ENCODE measurements at regions not wholly inside any gene's neighbourhood (a gene's known extent, or its start where the extent isn't known, plus 50 kb on each side); places are given as distances from the start of the nearest gene placed in this dataset.
"Not testable (repeated sequence)": the region's sequence is repeated elsewhere in the genome, so short reads cannot be mapped to it uniquely, and the experiment has no call there.

- H3K36me3 Mint-ChIP-seq (ENCODE audit: low read depth), result no peaks in the 10 kb centered on the region
- ATAC-seq (no peak), DNase-seq (no peak)
- H3K27me3 Mint-ChIP-seq, result no peaks in the 10 kb centered on the region
- H3K4me3 Mint-ChIP-seq, result no peak overlapping the region
- H3K27ac Mint-ChIP-seq, result no peak overlapping the region
- no peaks in the 10 kb centered on the region for H3K9me3 ChIP-seq (ENCODE audit: control insufficient read depth, low read length, poor library complexity, severe bottlenecking)
- H3K4me1 Mint-ChIP-seq, result no peaks in the 10 kb centered on the region
Observed at GRCh38 chr13:88450515-88450914, 779.3 kb downstream of the SLITRK5 start.

DNA sequence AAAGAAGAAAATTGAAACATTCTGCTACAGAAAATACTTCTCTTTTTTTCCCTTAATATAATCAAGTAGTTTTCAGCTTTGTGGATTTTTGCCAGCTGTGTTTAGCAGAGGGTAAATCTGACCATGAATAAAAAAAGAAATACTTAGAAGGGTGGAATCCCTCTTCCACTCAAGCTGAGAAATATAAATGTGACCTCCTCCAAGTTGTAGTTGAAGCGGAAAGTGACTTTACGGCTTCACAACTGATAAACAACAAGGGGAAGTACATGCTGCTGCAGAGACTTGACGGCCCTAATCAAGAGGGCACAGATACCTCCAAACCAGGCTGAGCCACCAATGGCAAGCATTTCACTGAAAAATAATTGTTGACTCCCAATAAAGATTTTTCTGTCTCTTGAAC is 785.0 kb downstream of the SLITRK5 start:
- no peaks in the 10 kb centered on the region for H3K36me3 Mint-ChIP-seq (ENCODE audit: low read depth)
- H3K4me3 Mint-ChIP-seq, result no peak overlapping the region
- no peaks in the 10 kb centered on the region for H3K4me1 Mint-ChIP-seq
- ATAC-seq, result no peak
- no peak overlapping the region for H3K27ac Mint-ChIP-seq
- H3K27me3 Mint-ChIP-seq, result no peaks in the 10 kb centered on the region
- no peaks in the 10 kb centered on the region for H3K9me3 ChIP-seq (ENCODE audit: control insufficient read depth, low read length, poor library complexity, severe bottlenecking)
- no peak for DNase-seq

- ATAC-seq, result no peak
- no peak overlapping the region for H3K27ac Mint-ChIP-seq
- no peaks in the 10 kb centered on the region for H3K9me3 ChIP-seq (ENCODE audit: control insufficient read depth, low read length, poor library complexity, severe bottlenecking)
- H3K36me3 Mint-ChIP-seq (ENCODE audit: low read depth), result no peaks in the 10 kb centered on the region
- H3K4me1 Mint-ChIP-seq, result no peaks in the 10 kb centered on the region
- H3K27me3 Mint-ChIP-seq, result no peaks in the 10 kb centered on the region
- no peak overlapping the region for H3K4me3 Mint-ChIP-seq
- DNase-seq, result no peak
Observed at GRCh38 chr13:88459331-88459730, 788.2 kb downstream of the SLITRK5 start.

- no peak overlapping the region for H3K27ac Mint-ChIP-seq
- H3K27me3 Mint-ChIP-seq, result no peaks in the 10 kb centered on the region
- H3K9me3 ChIP-seq (ENCODE audit: control insufficient read depth, low read length, poor library complexity, severe bottlenecking), result no peaks in the 10 kb centered on the region
- H3K4me1 Mint-ChIP-seq, result no peaks in the 10 kb centered on the region
- ATAC-seq, result no peak
- H3K36me3 Mint-ChIP-seq (ENCODE audit: low read depth), result no peaks in the 10 kb centered on the region
- no peak overlapping the region for H3K4me3 Mint-ChIP-seq
- no peak for DNase-seq
Observed at GRCh38 chr13:88461272-88462009, 790.3 kb downstream of the SLITRK5 start.

GRCh38 chr13:88464851-88465250 is 793.7 kb downstream of the SLITRK5 start:
- H3K27ac Mint-ChIP-seq, result no peak overlapping the region
- H3K4me1 Mint-ChIP-seq, result no peaks in the 10 kb centered on the region
- no peaks in the 10 kb centered on the region for H3K36me3 Mint-ChIP-seq (ENCODE audit: low read depth)
- no peaks in the 10 kb centered on the region for H3K9me3 ChIP-seq (ENCODE audit: control insufficient read depth, low read length, poor library complexity, severe bottlenecking)
- H3K4me3 Mint-ChIP-seq, result no peak overlapping the region
- ATAC-seq (no peak), DNase-seq (no peak)
- no peaks in the 10 kb centered on the region for H3K27me3 Mint-ChIP-seq

- Mint-ChIP-seq H3K27me3 (no peaks in the 10 kb centered on the region), H3K4me1 (no peaks in the 10 kb centered on the region), H3K4me3 (no peak overlapping the region), H3K27ac (no peak overlapping the region), H3K36me3 (ENCODE audit: low read depth) (no peaks in the 10 kb centered on the region)
- DNase-seq (no peak), ATAC-seq (no peak)
- no peaks in the 10 kb centered on the region for H3K9me3 ChIP-seq (ENCODE audit: control insufficient read depth, low read length, poor library complexity, severe bottlenecking)
Observed at GRCh38 chr13:88472316-88472715, 801.1 kb downstream of the SLITRK5 start.

DNA sequence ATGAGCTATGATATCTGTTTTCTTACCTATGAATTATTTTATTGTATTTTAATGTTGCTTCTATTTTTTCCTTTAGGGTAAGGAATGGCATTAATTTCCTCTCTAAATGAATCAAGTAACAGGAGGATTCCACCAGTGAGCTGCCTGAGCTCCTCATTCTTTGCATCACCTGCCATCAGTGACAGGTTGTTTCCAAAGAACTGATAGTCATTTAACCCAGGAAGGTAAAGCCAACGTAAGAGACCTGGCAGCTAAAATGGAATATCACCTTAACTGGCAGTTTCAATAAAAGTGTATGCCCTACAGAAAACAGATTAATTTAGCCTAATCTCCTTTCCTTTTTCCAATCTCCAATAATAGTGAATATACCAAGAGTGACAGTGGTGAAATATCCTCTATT is 812.0 kb downstream of the SLITRK5 start:
- ATAC-seq (no peak), DNase-seq (no peak)
- Mint-ChIP-seq H3K27ac (no peak overlapping the region), H3K4me3 (no peak overlapping the region), H3K4me1 (no peaks in the 10 kb centered on the region), H3K36me3 (ENCODE audit: low read depth) (no peaks in the 10 kb centered on the region), H3K27me3 (no peaks in the 10 kb centered on the region)
- no peaks in the 10 kb centered on the region for H3K9me3 ChIP-seq (ENCODE audit: control insufficient read depth, low read length, poor library complexity, severe bottlenecking)

DNA sequence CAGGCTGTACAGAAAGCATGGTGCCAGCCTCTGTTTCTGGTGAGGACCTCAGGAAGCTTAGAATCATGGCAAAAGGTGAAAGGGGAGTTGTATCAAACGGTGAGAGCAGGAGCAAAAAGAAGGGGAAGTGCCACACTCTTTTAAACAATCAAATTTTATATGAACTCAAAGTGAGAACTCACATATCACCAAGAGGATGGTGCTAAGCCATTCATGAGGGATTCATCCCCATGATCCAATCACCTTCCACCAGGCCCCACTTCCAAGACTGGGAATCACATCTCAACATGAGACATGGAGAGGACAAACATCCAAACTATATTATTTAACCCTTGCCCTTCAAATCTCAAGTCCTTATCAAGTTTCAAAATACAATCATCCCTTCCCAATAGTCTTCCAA is 836.7 kb downstream of the SLITRK5 start:
- H3K27me3 Mint-ChIP-seq, result no peaks in the 10 kb centered on the region
- no peak for DNase-seq
- H3K27ac Mint-ChIP-seq, result no peak overlapping the region
- no peak overlapping the region for H3K4me3 Mint-ChIP-seq
- H3K9me3 ChIP-seq (ENCODE audit: control insufficient read depth, low read length, poor library complexity, severe bottlenecking), result no peaks in the 10 kb centered on the region
- H3K36me3 Mint-ChIP-seq (ENCODE audit: low read depth), result no peaks in the 10 kb centered on the region
- H3K4me1 Mint-ChIP-seq, result no peaks in the 10 kb centered on the region
- ATAC-seq, result no peak

GRCh38 chr13:88512993-88513392 is 841.8 kb downstream of the SLITRK5 start:
- not testable (repeated sequence) for DNase-seq; H3K4me1 Mint-ChIP-seq; ATAC-seq; H3K4me3 Mint-ChIP-seq; H3K27me3 Mint-ChIP-seq; H3K36me3 Mint-ChIP-seq (ENCODE audit: low read depth); H3K9me3 ChIP-seq (ENCODE audit: control insufficient read depth, low read length, poor library complexity, severe bottlenecking); H3K27ac Mint-ChIP-seq

DNA sequence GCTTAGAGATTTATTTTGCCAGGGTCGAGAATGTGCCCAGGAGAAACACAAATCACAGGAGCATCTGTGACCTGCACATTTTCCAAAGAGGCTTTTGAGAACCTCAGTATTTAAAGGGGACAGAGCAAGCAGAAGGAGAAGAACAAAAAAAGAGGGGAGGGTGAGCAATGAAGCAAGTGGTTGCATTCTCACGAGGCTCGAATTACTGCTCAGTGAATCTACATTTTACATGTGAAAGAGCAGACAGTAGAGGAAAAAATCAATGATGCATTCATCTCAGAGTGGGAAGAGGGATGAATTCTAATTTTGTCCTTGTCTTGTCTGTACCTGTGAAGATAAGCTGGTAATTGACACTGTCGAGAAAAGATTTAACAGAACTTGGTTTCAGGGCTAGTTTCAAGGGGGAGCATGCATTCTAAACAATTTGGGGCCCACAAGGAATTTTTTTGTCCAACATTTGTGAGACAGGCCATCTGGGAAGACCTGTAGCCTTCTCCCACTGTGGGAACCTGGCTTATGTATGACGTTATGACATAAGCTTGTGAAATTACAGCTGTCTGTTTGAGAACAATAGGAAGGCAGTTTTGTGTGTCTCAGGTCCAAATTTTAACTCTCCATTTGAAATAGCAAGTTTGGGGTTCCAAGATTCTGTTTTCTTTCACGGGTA is 855.1 kb downstream of the SLITRK5 start:
- Mint-ChIP-seq H3K36me3 (ENCODE audit: low read depth) (no peaks in the 10 kb centered on the region), H3K4me1 (no peaks in the 10 kb centered on the region), H3K4me3 (no peak overlapping the region), H3K27ac (no peak overlapping the region), H3K27me3 (no peaks in the 10 kb centered on the region)
- DNase-seq, result no peak
- H3K9me3 ChIP-seq (ENCODE audit: control insufficient read depth, low read length, poor library complexity, severe bottlenecking), result no peaks in the 10 kb centered on the region
- ATAC-seq, result no peak

DNA sequence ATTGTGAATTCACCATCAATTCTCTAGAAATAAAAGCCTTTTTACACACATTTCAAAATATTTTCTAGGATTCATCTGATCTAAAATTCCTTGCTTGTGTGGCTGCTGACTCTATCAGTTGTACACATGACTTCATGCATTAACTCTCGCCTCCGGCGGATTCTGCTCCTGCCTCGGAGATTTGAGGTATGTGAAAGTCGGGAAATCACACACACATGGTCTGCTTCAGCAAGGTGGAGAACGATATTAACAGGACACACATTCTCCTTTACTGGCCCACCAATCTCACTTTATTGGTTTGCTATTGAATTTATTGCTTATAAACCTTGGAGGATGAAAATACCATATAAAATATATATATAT is 855.7 kb downstream of the SLITRK5 start:
- ATAC-seq (no peak), DNase-seq (no peak)
- H3K27ac Mint-ChIP-seq, result no peak overlapping the region
- H3K27me3 Mint-ChIP-seq, result no peaks in the 10 kb centered on the region
- no peak overlapping the region for H3K4me3 Mint-ChIP-seq
- H3K9me3 ChIP-seq (ENCODE audit: control insufficient read depth, low read length, poor library complexity, severe bottlenecking), result no peaks in the 10 kb centered on the region
- H3K4me1 Mint-ChIP-seq, result no peaks in the 10 kb centered on the region
- H3K36me3 Mint-ChIP-seq (ENCODE audit: low read depth), result no peaks in the 10 kb centered on the region

- H3K4me3 Mint-ChIP-seq, result no peak overlapping the region
- H3K27me3 Mint-ChIP-seq, result no peaks in the 10 kb centered on the region
- no peak overlapping the region for H3K27ac Mint-ChIP-seq
- DNase-seq (no peak), ATAC-seq (no peak)
- no peaks in the 10 kb centered on the region for H3K36me3 Mint-ChIP-seq (ENCODE audit: low read depth)
- no peaks in the 10 kb centered on the region for H3K4me1 Mint-ChIP-seq
- no peaks in the 10 kb centered on the region for H3K9me3 ChIP-seq (ENCODE audit: control insufficient read depth, low read length, poor library complexity, severe bottlenecking)
Observed at GRCh38 chr13:88541994-88542393, 870.8 kb downstream of the SLITRK5 start.

DNA sequence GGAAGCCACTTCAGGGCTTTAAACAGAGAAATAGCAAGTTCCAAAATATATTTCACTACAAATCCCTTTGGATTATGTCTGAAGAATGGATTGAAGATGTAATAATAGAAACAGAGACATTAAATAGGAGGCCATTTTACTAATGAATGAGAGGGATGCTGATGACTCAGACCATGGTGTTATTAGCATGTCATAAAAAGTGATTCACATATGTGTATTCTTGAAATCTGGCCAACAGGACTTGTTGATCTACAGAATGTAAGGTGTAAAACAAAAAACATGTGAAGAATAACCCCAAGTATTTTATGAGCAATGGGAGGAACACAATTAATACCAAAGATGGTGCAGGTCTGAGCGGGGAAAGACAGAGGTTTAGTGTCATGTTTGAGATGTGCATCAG is 873.7 kb downstream of the SLITRK5 start:
- H3K9me3 ChIP-seq (ENCODE audit: control insufficient read depth, low read length, poor library complexity, severe bottlenecking), result no peaks in the 10 kb centered on the region
- Mint-ChIP-seq H3K27me3 (no peaks in the 10 kb centered on the region), H3K27ac (no peak overlapping the region), H3K4me1 (no peaks in the 10 kb centered on the region), H3K36me3 (ENCODE audit: low read depth) (no peaks in the 10 kb centered on the region), H3K4me3 (no peak overlapping the region)
- ATAC-seq, result no peak
- no peak for DNase-seq

DNA sequence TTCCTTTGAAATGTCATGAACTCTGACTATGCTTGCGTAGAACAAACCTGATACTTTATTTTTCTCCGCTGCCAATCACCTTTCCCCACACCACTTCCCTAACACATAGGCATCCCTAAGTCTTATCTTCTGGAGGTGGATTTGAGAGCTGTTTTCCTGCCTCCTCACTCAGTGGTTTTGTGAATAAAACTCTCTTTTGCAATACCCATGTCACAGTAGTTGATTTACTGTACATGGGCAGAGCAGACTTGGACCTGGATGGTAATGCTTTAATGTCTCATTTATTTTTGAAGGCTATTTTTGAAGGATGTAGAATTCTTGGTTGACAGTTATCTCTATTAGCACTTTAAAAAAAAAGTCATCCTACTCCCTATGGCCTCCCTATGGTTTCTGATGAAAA is 881.8 kb downstream of the SLITRK5 start:
- ATAC-seq (no peak), DNase-seq (no peak)
- no peaks in the 10 kb centered on the region for H3K9me3 ChIP-seq (ENCODE audit: control insufficient read depth, low read length, poor library complexity, severe bottlenecking)
- H3K36me3 Mint-ChIP-seq (ENCODE audit: low read depth), result no peaks in the 10 kb centered on the region
- no peaks in the 10 kb centered on the region for H3K4me1 Mint-ChIP-seq
- no peaks in the 10 kb centered on the region for H3K27me3 Mint-ChIP-seq
- H3K27ac Mint-ChIP-seq, result no peak overlapping the region
- no peak overlapping the region for H3K4me3 Mint-ChIP-seq

Measured in T-helper 17 cell (primary cell).